Spleen (tissue), 7 donors: ENCODE measurements at regions not wholly inside any gene's neighbourhood (a gene's known extent, or its start where the extent isn't known, plus 50 kb on each side); places are given as distances from the start of the nearest gene placed in this dataset.

ENCODE experiments used
- CTCF ChIP-seq, 11 experiments: fragments of 200-600 bp in 7 of 11; fragments of 450-650 bp in 4 of 11; sonication (generic) in 4 of 11; IDR thresholded peaks in 8 of 11; conservative IDR thresholded peaks in 3 of 11; 1 replicate in 7 of 11; 2 replicates in 4 of 11; pipeline versions ENCODE4 v1.4.0 to v1.8.0; 2016 to 2021; ENCODE audit warnings: antibody characterized with exemption in 11 of 11, inconsistent platforms in 4 of 11, mild to moderate bottlenecking in 1 of 11
- POLR2A ChIP-seq, 3 donors: fragments of 450-650 bp; IDR thresholded peaks; one replicate each; pipeline ENCODE4 v1.5.1; 2017; ENCODE audit warnings: antibody characterized with exemption in 3 of 3, mild to moderate bottlenecking in 1 of 3
- POLR2AphosphoS5 ChIP-seq, 3 donors: sonication (generic); formaldehyde crosslinking; IDR thresholded peaks; one replicate each; pipeline ENCODE4 v1.5.1; 2017; ENCODE audit warnings: antibody characterized with exemption in 3 of 3
- donor health status: DM: no; HTN: no; CAD: no; lungs with moderate emphysema.
- donor health status: DM: no; HTN: no; CAD: no.
- donor health status: DM: no; HTN: no; CAD: no.

GRCh38 chr1:193338194-193338593 is 151.8 kb upstream of the B3GALT2 start:
- no peak for TF ChIP-seq CTCF (IDR thresholded peaks at IDR 0.05 in 8 of 11, conservative IDR thresholded peaks at IDR 0.05 in 3 of 11)
- no peak for TF ChIP-seq POLR2A (IDR thresholded peaks at IDR 0.05)
- no peak for TF ChIP-seq POLR2AphosphoS5 (IDR thresholded peaks at IDR 0.05)
